GM13977 (cell line): ENCODE measurements at regions not wholly inside any gene's neighbourhood (a gene's known extent, or its start where the extent isn't known, plus 50 kb on each side); places are given as distances from the start of the nearest gene placed in this dataset.

Source experiments
- DNase-seq: peaks from one replicate; pipeline ENCODE4 v3.0.0; 2012; ENCODE audit warnings: low spot score
- in situ Hi-C: fragments of 300-500 bp; cut with MboI; formaldehyde crosslinking; loops from one replicate; pipeline ENCODE4 v1.12.0; 2022; ENCODE audit warnings: low sequenced_read_pairs, low pct_unique_long_range_greater_than_20kb, mixed read lengths, inconsistent platforms; ENCODE audit not compliant: unreplicated experiment
- TF ChIP-seq, protein P1 (sequence below): IDR thresholded peaks from 2 replicates; pipeline ENCODE4 v1.5.1; 2012; ENCODE audit warnings: mild to moderate bottlenecking, control low read depth; ENCODE audit not compliant: insufficient read depth; ENCODE audit errors: extremely low read depth, missing control alignments

DNA sequence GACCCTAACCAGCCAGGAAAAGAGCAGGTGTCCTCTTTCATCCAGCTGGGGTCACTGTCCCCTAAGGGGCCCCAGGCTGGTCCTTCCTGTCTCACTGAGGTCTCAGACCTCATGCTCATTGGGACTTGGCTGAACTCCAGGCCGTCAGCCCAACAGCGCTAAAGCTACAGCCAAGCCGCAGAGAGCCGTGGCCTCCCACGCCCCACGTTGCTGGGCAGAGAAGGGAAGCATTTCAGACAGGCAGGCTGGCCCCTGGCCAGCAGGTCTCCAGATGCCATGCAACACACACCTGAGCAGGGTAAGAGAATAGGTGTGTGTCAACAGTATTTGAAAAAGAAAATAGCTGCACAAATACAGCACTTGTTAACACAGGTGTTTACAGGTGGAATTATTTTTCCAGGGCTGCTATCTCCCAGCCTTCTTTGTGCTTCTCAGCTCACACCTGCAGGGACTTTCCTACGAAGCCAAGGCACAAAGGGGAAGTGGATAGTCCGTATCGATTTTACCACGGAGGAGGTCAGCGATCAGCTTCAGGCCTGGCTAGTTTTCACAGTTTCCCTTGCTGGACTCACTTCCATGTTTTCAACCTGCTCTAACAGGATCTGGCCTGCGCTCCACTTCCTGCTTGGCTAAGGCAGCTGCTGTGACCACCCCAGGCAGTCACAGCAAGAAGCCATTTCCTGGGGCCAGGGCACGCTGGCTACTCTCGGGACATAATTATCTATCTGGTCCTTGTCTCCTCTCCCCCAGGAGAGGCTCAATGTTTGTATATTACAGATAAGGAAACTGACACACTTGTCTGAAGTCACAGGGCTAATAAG is 156.1 kb upstream of the ID2 start:
- in situ Hi-C loops, result no loop called here
- peak; percentile 67 for DNase-seq

DNA sequence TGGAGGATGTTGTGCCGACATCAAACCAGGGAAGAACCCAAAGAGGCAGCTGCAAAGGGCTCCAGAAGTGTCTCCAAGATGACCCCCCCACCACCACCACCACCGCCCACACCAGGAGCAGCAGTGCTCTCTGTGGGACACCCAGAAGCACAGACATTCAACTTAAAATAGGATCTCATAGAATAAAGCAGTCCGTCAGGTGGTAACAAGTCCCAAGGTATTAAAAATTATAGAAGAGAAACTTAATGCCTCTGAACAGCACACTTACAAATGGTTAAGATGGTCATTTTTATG is 155.5 kb upstream of the ID2 start:
- TF ChIP-seq, protein P1, sequence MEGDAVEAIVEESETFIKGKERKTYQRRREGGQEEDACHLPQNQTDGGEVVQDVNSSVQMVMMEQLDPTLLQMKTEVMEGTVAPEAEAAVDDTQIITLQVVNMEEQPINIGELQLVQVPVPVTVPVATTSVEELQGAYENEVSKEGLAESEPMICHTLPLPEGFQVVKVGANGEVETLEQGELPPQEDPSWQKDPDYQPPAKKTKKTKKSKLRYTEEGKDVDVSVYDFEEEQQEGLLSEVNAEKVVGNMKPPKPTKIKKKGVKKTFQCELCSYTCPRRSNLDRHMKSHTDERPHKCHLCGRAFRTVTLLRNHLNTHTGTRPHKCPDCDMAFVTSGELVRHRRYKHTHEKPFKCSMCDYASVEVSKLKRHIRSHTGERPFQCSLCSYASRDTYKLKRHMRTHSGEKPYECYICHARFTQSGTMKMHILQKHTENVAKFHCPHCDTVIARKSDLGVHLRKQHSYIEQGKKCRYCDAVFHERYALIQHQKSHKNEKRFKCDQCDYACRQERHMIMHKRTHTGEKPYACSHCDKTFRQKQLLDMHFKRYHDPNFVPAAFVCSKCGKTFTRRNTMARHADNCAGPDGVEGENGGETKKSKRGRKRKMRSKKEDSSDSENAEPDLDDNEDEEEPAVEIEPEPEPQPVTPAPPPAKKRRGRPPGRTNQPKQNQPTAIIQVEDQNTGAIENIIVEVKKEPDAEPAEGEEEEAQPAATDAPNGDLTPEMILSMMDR, result no peak
- in situ Hi-C loops, result no loop called here
- DNase-seq, result no peak

More for the DNA sequence above, 156.1 kb upstream of the ID2 start:
- TF ChIP-seq, protein P1, result peak; percentile 46

DNA sequence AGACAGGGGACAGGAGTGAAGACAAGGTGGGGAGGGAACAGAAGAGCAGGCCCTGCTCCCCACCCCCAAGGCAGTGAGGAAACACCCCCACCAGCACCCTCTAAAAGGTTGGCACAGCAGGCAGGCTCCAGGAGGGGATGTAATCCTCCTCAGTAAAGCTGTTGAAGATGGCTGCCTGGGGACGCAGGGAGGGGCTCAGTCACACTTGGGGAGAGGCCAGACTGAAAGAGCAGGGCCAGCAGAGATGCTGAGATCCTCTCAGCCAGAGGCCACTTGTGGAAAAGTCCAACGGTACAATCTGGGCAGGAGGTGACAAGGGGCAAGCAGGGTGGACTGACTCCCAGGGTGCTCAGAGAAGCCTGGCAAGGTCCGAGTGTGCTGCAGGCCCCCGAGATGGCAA is 154.8 kb upstream of the ID2 start:
- no peak for DNase-seq
- in situ Hi-C loops, result no loop called here
- TF ChIP-seq, protein P1, result no peak

DNA sequence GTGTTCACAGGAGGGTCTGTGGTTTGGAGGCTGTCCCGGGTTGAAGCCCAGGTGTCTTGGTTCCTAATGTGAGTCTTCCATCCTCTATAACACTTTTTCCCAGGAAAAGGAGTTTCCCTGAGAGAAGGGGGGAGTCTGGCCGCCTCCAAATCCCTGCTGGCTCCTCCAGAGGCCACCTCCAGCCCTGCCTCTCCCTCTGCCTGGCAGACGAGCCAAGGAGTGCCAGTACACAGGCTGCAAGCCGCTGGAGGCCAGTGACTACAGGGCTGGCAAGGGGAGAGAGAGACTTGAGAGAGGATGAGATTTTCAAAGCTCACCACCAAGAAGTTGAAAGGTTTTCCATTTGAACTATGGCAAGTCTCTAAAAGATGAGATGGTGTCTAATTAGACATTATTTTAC is 154.2 kb upstream of the ID2 start:
- in situ Hi-C loops, result no loop called here
- TF ChIP-seq, protein P1, result no peak

DNA sequence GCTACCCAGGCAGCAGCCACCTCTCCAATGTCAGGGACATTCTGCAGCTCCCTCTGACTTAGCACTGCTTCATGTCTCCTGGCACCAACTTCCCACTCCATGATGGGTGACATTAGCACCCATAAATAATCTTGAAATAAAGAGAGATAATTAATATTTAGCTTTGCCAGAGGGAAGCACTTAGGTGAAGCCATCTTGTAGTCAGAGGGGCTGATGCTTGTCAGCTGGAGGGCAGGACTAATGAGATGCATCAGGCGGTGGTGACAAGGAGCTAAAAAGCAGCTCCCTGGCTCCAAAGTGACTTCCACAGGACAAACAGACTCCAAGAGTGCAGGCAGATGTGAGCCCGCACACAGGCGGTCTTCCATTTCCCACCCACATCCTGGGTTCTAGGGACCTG is 153.0 kb upstream of the ID2 start:
- in situ Hi-C loops, result no loop called here
- DNase-seq, result no peak
- TF ChIP-seq, protein P1, result no peak

More for the DNA sequence above, 154.2 kb upstream of the ID2 start:
- DNase-seq, result no peak

DNA sequence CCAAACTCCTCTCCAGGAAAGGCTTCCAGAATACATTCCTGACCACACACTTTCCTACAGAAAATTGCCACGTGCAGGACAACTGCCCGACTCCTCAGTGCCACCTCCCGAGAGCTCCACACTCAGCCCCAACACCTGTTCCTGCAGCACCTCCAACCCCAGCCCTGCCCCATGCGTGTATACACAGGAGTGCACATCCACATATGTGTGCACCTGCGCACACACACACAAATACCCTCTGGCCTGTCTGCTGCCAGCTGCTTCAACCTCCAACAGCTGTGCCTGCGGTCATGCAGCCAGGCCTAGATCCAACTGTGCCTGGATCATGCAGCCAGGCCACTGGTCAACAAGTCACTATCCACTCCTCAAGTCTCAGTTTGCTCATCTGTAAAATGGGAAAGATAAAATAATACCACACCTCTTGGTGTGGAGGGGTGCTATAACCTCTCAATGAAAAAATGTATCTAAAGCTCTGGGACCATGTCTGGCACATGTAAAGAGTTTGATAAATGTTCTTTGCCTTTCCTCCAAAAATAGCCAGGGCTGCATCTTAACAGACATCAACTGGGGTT is 152.1 kb upstream of the ID2 start:
- no peak for DNase-seq
- TF ChIP-seq, protein P1, result no peak
- in situ Hi-C loops, result no loop called here
